ENCODE measurements at regions not wholly inside any gene's neighbourhood (a gene's known extent, or its start where the extent isn't known, plus 50 kb on each side); places are given as distances from the start of the nearest gene placed in this dataset.

DNA sequence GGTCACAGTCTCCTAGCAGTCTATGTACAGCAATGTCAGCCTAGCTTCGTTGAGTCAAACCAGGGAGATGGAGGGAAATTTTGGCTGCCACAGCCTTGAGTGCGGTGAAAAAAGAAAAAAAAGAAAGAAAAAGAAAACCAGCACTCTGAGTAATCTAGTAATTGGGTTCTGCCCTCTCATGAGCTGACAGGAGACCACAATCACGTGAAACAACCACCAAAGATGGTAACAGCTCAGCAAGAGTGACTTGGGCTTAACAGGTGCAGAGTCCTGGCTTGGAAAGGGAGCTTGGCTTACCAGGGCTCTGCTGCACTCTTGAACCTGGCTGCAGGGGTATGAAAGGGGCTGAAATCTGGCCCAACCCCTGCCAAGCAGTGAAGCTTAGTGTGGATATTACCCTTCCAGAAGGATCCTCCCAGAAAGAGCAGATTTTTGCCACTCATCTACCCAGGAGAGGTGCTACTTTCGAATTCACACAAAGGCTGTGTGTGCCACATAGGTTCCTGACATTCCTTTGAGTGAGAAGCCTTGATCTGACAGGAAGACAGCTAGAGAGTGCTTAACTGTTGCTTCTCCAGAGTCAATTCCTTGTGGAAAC is 350.3 kb downstream of the PTTG2 start:
- ChIA-PET POLR2A (interaction anchor here (1.0 kb wide), 1 partner anchor 8 kb away, joined by 3 read pairs; no protein-coding TSS in a partner anchor), CTCF (ENCODE audit: low intra/inter-chr PET ratio, low total read pairs) (no interaction called here)
- H3K27me3 ChIP-seq (ENCODE audit: control insufficient read depth in 1 of 2, insufficient read depth in 2 of 2, low read length in 2 of 2) = no peaks in the 10 kb centered on the region; a peak in 1 of 5 replicates
- no peak overlapping the region for H3K27ac ChIP-seq (ENCODE audit: extremely low read length, insufficient read depth, low read length)
- 27% methylated on average over 3 of the region's 4 CpGs for WGBS (ENCODE audit: low lambda C conversion rate)
- FAIRE-seq (no peak), DNase-seq (ENCODE audit: low spot score) (no peak), ATAC-seq (peak; percentile 68)
- peak overlapping the region; percentile 60 for H3K4me2 ChIP-seq (ENCODE audit: low read depth, low read length)
- no peaks in the 10 kb centered on the region for H3K36me3 ChIP-seq (replicated peaks in 1 of 2; ENCODE audit: control insufficient read depth in 1 of 2, insufficient read depth in 2 of 2, low read length in 2 of 2)
- H4K20me1 ChIP-seq (ENCODE audit: insufficient read depth, low read length) = no peaks in the 10 kb centered on the region
- no peaks in the 10 kb centered on the region for H3K9me3 ChIP-seq (ENCODE audit: low read length)
- intact Hi-C loops (cut with micrococcal nuclease; ENCODE audit: unreplicated experiment) (no loop called here), in situ Hi-C loops (cut with HindIII; ENCODE audit: extremely low pct_ligation_motif_present, low pct_unique_long_range_greater_than_20kb) (loop anchor here (5.0 to 25.0 kb wide), 2 partner anchors 128 to 248 kb away; no protein-coding TSS in a partner anchor)
- H2AFZ ChIP-seq (ENCODE audit: low read length) = peak overlapping the region; percentile 87
- H3K79me2 ChIP-seq (ENCODE audit: insufficient read depth, low read length) = no peaks in the 10 kb centered on the region
- H3K9ac ChIP-seq (ENCODE audit: insufficient read depth, low read depth, low read length) = no peak overlapping the region; the same call in 1 of the 2 replicates
- H3K4me3 ChIP-seq (replicated peaks in 1 of 3; ENCODE audit: insufficient read depth in 1 of 3, low read depth in 2 of 3, low read length in 3 of 3) = no peak overlapping the region
- BruUV-seq (replicated peaks) = no TSS peak
- H3K4me1 ChIP-seq (ENCODE audit: insufficient read depth, low read length) = peaks cover 29% of the 10 kb centered on the region
- TF ChIP-seq ZNF652 (CRISPR knock-in tag; IDR thresholded peaks at IDR 0.05; ENCODE audit: borderline replicate concordance, low read depth) (peak; percentile 67; the same call in 1 of the 2 replicates), ZNF292 (CRISPR knock-in tag; IDR thresholded peaks at IDR 0.05; ENCODE audit: borderline replicate concordance, low read depth) (peak; percentile 26; the same call in 1 of the 2 replicates), PHF8 (CRISPR knock-in tag; IDR thresholded peaks at IDR 0.05) (no peak)

DNA sequence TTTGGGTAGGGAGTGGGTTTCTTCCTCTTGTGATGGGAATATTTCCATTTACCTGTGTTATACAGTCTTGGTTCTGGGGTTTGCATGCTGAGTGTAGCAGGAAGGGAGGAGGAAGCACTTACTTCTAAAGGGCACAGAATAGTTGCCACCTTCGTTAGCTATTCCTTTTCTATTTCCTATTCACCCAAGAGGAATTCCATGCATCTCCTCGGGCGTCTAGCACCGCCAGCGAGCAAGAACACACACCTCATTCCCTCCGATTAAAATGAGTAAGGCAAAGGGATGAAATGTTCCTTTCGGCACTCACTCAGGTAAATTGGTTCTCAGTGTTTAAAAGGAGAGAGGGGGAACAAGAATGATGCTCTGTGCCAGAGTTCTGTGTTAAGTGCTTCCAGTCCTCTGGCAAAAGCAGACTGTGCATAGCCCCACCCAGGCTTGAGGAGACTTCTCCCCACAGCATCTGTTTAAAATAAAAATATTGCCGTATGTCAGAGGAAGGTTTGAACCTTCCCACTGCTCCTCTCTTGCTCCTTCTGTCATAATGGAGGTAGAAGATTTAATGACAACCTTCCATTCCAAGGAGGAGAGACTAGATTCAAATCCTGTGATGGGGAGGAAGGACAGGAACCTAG is 351.4 kb downstream of the PTTG2 start:
- Histone ChIP-seq H3K4me1 (ENCODE audit: insufficient read depth, low read length) (peaks cover 29% of the 10 kb centered on the region), H3K36me3 (replicated peaks in 1 of 2; ENCODE audit: control insufficient read depth in 1 of 2, insufficient read depth in 2 of 2, low read length in 2 of 2) (no peaks in the 10 kb centered on the region), H3K9me3 (ENCODE audit: low read length) (no peaks in the 10 kb centered on the region), H3K4me2 (ENCODE audit: low read depth, low read length) (no peak overlapping the region), H3K4me3 (replicated peaks in 1 of 3; ENCODE audit: insufficient read depth in 1 of 3, low read depth in 2 of 3, low read length in 3 of 3) (no peak overlapping the region), H4K20me1 (ENCODE audit: insufficient read depth, low read length) (no peaks in the 10 kb centered on the region), H3K27me3 (ENCODE audit: control insufficient read depth in 1 of 2, insufficient read depth in 2 of 2, low read length in 2 of 2) (no peaks in the 10 kb centered on the region; a peak in 1 of 5 replicates), H3K9ac (ENCODE audit: insufficient read depth, low read depth, low read length) (no peak overlapping the region), H3K27ac (ENCODE audit: extremely low read length, insufficient read depth, low read length) (no peak overlapping the region), H3K79me2 (ENCODE audit: insufficient read depth, low read length) (no peaks in the 10 kb centered on the region), H2AFZ (ENCODE audit: low read length) (no peak overlapping the region)
- ChIA-PET POLR2A (no interaction called here), CTCF (ENCODE audit: low intra/inter-chr PET ratio, low total read pairs) (no interaction called here)
- DNase-seq (ENCODE audit: low spot score) = no peak
- in situ Hi-C loops (cut with HindIII; ENCODE audit: extremely low pct_ligation_motif_present, low pct_unique_long_range_greater_than_20kb) (loop anchor here (5.0 to 25.0 kb wide), 2 partner anchors 129 to 249 kb away; no protein-coding TSS in a partner anchor), intact Hi-C loops (cut with micrococcal nuclease; ENCODE audit: unreplicated experiment) (no loop called here)
- FAIRE-seq = no peak
- no TSS peak for BruUV-seq (replicated peaks)
- no peak for ATAC-seq
- WGBS (ENCODE audit: low lambda C conversion rate) = 72% methylated on average over 8 of the region's 8 CpGs
- no peak for TF ChIP-seq ZBTB3 (CRISPR knock-in tag; IDR thresholded peaks at IDR 0.05; ENCODE audit: borderline replicate concordance, low read depth)
- TF ChIP-seq WIZ (CRISPR knock-in tag; IDR thresholded peaks at IDR 0.05) = no peak
- no peak for TF ChIP-seq ZNF563 (CRISPR knock-in tag; IDR thresholded peaks at IDR 0.05)
